Fibroblast of skin of back (primary cell): ENCODE measurements at regions not wholly inside any gene's neighbourhood (a gene's known extent, or its start where the extent isn't known, plus 50 kb on each side); places are given as distances from the start of the nearest gene placed in this dataset.

Experiments
- DNase-seq: peaks from one replicate; pipeline ENCODE4 v3.0.0-alpha.2; 2013

GRCh38 chr9:19732441-19732951, 56.3 kb downstream of the SLC24A2 start:
- DNase-seq = no peak

GRCh38 chr9:19728101-19728500, 60.7 kb downstream of the SLC24A2 start:
- DNase-seq = no peak

- no peak for DNase-seq
Observed at GRCh38 chr9:19725970-19726369, 62.9 kb downstream of the SLC24A2 start.

GRCh38 chr9:19720377-19720776, 68.5 kb downstream of the SLC24A2 start:
- DNase-seq = peak; percentile 46

- no peak for DNase-seq
Observed at GRCh38 chr9:19703702-19704101, 85.1 kb downstream of the SLC24A2 start.

GRCh38 chr9:19701991-19702390, 86.8 kb downstream of the SLC24A2 start:
- no peak for DNase-seq

GRCh38 chr9:19701274-19701673, 87.6 kb downstream of the SLC24A2 start:
- DNase-seq = no peak

GRCh38 chr9:19700699-19701098, 88.1 kb downstream of the SLC24A2 start:
- no peak for DNase-seq

GRCh38 chr9:19699756-19700155, 89.1 kb downstream of the SLC24A2 start:
- no peak for DNase-seq

- DNase-seq = no peak
Observed at GRCh38 chr9:19698960-19699359, 89.9 kb downstream of the SLC24A2 start.

GRCh38 chr9:19694601-19695000, 94.2 kb downstream of the SLC24A2 start:
- no peak for DNase-seq

- no peak for DNase-seq
Observed at GRCh38 chr9:19690128-19690527, 98.7 kb downstream of the SLC24A2 start.

- DNase-seq = no peak
Observed at GRCh38 chr9:19689328-19690101, 99.3 kb downstream of the SLC24A2 start.

- DNase-seq = no peak
Observed at GRCh38 chr9:19683715-19684114, 105.1 kb downstream of the SLC24A2 start.

GRCh38 chr9:19682397-19682796, 106.4 kb downstream of the SLC24A2 start:
- no peak for DNase-seq

- DNase-seq = no peak
Observed at GRCh38 chr9:19681846-19682245, 107.0 kb downstream of the SLC24A2 start.

- no peak for DNase-seq
Observed at GRCh38 chr9:19677924-19678323, 110.9 kb downstream of the SLC24A2 start.

- no peak for DNase-seq
Observed at GRCh38 chr9:19675492-19675891, 113.3 kb downstream of the SLC24A2 start.

GRCh38 chr9:19666575-19666974, 122.3 kb downstream of the SLC24A2 start:
- DNase-seq = no peak

- DNase-seq = no peak
Observed at GRCh38 chr9:19665146-19665863, 123.5 kb downstream of the SLC24A2 start.

- DNase-seq = no peak
Observed at GRCh38 chr9:19663570-19663969, 125.3 kb downstream of the SLC24A2 start.

- DNase-seq = no peak
Observed at GRCh38 chr9:19662213-19662612, 126.6 kb downstream of the SLC24A2 start.

GRCh38 chr9:19660019-19660418, 128.8 kb downstream of the SLC24A2 start:
- DNase-seq = no peak

GRCh38 chr9:19656704-19657103, 132.1 kb downstream of the SLC24A2 start:
- DNase-seq = no peak
